HCT116 (cell line): ENCODE measurements at regions not wholly inside any gene's neighbourhood (a gene's known extent, or its start where the extent isn't known, plus 50 kb on each side); places are given as distances from the start of the nearest gene placed in this dataset.

Experiments
- CEBPB ChIP-seq: IDR thresholded peaks from 2 replicates; pipeline ENCODE4 v1.6.1; 2012; ENCODE audit warnings: low read depth
- CTCF ChIP-seq, 3 experiments: fragments of 200-600 bp in 1 of 3; sonication (generic) in 1 of 3; IDR thresholded peaks in 2 of 3; conservative IDR thresholded peaks in 1 of 3; 2 replicates each; pipeline ENCODE4 v1.5.1; 2012 to 2017; ENCODE audit warnings: low read depth in 2 of 3, low read length in 2 of 3, antibody characterized with exemption in 1 of 3, borderline replicate concordance in 1 of 3, control low read depth in 1 of 3, mild to moderate bottlenecking in 1 of 3, mixed read lengths in 1 of 3, mixed run types in 1 of 3, moderate library complexity in 1 of 3; ENCODE audit not compliant: insufficient read depth in 1 of 3
- EZH2phosphoT487 ChIP-seq: fragments of 200-600 bp; IDR thresholded peaks from 2 replicates; pipeline ENCODE4 v1.6.1; 2018; ENCODE audit warnings: antibody characterized with exemption, borderline replicate concordance
- MAX ChIP-seq: IDR thresholded peaks from 2 replicates; pipeline ENCODE4 v1.6.1; 2012
- POLR2A ChIP-seq: IDR thresholded peaks from 2 replicates; pipeline ENCODE4 v1.7.0; 2011; ENCODE audit warnings: borderline replicate concordance; ENCODE audit not compliant: insufficient read depth, insufficient read length; ENCODE audit errors: extremely low read depth
- POLR2AphosphoS5 ChIP-seq: IDR thresholded peaks from 2 replicates; pipeline ENCODE4 v1.6.1; 2011; ENCODE audit warnings: mild to moderate bottlenecking, low read depth, low read length, moderate library complexity
- REST ChIP-seq: IDR thresholded peaks from 2 replicates; pipeline ENCODE4 v1.6.1; 2012; ENCODE audit warnings: low read depth
- SP1 ChIP-seq: IDR thresholded peaks from 2 replicates; pipeline ENCODE4 v1.6.1; 2012; ENCODE audit warnings: low read depth

DNA sequence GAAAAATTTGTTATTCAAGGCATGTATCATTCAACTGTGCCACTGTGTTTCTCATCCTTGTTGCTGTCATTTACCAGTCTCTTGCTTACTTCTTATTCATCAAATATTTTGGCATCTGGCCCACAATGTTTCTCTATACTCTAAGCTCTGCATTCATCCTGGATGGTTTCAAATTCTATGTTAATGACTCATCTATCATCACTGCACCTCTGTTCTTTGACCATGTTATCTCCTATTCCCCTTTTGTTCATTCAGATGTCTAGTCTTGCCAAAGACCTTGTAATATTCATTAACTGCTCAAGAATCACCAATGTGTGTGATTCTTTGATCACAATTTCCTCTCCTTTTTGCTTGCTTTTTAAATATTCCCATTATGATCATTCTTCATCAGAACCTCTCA lies 54.6 kb upstream of the PRKACB start:
- TF ChIP-seq CEBPB: no peak
- no peak for TF ChIP-seq CTCF (IDR thresholded peaks at IDR 0.05 in 2 of 3, conservative IDR thresholded peaks at IDR 0.05 in 1 of 3; ENCODE audit: borderline replicate concordance in 1 of 3, insufficient read depth in 1 of 3, low read depth in 2 of 3, low read length in 2 of 3)
- no peak for TF ChIP-seq REST
- TF ChIP-seq SP1: no peak
- TF ChIP-seq POLR2AphosphoS5: 0 out of 2 replicates have a peak, but pooled peaks have one; percentile 15
- no peak for TF ChIP-seq EZH2phosphoT487
- TF ChIP-seq MAX: no peak
- TF ChIP-seq POLR2A: no peak
